ENCODE measurements at regions not wholly inside any gene's neighbourhood (a gene's known extent, or its start where the extent isn't known, plus 50 kb on each side); places are given as distances from the start of the nearest gene placed in this dataset.
"Not testable (repeated sequence)": the region's sequence is repeated elsewhere in the genome, so short reads cannot be mapped to it uniquely, and the experiment has no call there.

GRCh38 chr11:33527738-33528137 is 172.9 kb downstream of the C11orf91 start:
- DNase-seq (ENCODE audit: low read depth): not testable (repeated sequence)

DNA sequence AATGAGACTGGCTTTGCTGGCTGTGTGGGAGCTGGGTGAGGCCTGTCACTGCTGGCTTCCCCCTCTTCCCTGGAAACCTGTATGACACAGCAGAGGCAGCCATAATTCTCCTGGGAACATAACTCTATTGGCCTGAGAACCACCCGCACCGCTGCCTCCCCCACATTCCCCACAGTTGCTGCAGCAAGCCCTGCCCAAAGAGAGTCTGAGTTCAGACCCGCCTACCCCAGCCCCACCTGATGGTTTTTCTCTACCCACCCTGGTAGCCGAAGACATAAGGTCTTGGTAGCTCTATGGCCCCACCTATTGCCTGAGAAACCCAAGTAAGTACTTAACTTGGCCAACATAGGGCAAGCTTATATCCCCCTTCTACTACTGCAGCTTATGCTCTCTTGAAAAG is 174.8 kb downstream of the C11orf91 start:
- no peak for DNase-seq (ENCODE audit: low read depth)

- no peak for DNase-seq (ENCODE audit: low read depth)
These were observed 179.2 kb downstream of the C11orf91 start for GRCh38 chr11:33521384-33521783.

- no peak for DNase-seq (ENCODE audit: low read depth)
These were observed 180.5 kb downstream of the C11orf91 start for GRCh38 chr11:33520112-33520511.

DNA sequence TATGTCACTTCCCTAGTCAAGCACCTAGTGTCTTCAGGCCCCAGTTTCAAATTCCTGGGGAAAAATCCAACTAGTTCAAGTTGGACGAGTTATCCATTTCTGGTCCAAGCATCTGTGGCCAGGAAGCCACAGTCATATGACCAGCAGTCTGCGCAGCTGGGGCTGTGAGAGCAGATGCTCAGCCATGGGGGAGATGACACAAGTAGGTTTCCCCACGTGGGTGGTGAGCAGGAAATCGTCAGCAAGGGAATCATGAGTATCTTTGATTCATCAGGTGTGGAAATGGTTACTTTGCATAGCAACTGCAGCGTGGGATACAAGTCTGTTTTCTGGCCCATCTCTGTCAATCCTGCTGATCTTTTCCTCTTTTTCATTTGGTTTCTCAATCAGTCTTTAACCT is 185.3 kb downstream of the C11orf91 start:
- DNase-seq (ENCODE audit: low read depth): no peak

DNA sequence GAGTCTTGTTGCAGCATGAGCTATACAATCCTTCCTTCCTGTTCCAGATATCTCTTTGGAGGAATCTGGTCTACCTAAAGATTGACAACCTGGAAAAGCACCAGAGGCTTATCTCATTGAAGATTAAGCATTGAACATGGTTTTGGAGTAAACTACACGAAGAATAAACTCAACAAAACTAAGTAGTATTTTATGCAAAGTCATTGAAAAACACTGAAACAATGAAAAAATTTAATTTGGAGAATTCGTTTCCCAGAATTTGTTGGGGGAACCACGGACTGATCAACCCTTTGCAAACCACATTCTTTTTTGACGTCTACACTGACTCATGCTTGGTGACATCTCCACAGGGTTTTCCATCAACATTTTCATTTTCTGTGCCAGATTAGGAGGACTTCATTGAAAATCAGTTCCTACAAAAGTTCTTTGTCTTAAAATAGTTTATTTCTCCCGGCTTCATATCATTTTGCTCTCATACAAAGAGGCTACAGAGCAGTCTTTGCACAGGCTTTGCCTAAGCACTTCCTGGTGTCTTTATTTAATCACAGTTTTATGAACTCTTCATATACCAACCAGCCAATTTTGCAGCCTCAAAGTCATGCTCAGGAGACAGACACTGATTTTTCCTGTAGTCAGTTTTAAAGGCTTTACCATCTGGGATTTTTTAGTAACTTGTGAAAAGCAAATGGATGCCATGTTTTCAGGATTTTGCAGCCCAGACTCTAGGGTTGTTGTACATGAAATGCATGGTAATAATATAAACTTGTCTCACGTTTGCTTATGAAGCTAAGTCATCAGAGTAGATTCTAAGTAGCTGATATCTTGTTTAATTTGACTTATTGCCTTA is 186.3 kb downstream of the C11orf91 start:
- DNase-seq (ENCODE audit: low read depth): no peak

DNA sequence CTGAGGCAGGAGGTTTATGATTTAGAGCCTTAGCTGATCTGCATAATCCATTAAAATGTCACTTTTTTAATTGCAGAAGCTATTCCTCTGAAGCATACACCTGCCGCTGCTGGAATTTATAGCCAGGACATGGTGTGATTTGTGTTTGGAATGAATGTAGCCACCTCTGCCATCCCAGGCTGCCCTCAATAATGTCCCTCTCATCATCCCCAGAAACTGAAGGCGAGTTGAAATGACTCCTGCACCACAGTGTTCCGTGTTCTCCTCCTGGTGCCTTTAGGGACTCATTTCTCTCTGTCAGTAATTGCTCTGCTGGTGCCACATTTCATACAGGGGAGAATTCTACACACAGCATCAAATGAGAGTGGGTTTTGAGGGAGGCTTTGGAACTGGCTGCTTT is 191.0 kb downstream of the C11orf91 start:
- no peak for DNase-seq (ENCODE audit: low read depth)

GRCh38 chr11:33507967-33508366 is 192.7 kb downstream of the C11orf91 start:
- no peak for DNase-seq (ENCODE audit: low read depth)

DNA sequence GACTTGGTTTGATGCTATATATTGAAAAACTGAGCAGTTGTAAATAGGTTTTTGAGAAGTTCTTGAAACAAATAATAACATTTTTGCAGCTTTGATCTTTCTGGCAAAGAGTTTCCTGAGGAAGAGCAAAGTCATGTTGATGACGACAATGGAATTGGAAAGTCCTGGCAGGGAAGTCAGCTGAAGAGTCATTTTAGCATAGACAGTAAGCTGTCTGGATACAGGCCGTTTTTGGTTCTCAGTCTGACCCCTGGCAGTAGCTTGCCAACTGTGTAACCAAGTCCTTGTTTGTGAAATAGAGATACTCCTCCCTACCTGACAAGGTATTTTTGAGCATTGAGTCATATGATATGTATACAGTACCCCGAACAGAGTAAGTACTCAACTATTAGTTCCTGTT is 193.3 kb downstream of the C11orf91 start:
- DNase-seq (ENCODE audit: low read depth): no peak

DNA sequence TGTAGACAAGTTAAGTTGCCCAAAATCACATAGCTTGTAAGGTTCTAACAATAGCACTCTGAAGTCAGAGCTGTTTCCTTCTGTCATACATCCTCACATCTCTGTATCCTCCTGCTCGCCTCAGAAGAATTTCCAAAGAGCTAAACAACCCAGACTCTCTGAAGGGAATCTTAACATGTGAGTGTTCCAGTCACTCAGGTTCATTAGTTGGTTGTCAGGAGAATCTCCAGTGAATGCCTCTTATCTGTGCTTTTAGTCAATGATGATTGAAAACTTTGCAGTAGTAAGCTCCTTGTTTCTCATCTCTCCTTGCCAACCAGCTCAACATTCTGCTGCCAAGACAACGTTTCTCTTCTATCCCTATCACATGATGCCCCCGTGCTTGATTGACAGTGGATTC is 195.5 kb downstream of the C11orf91 start:
- DNase-seq (ENCODE audit: low read depth): no peak

DNA sequence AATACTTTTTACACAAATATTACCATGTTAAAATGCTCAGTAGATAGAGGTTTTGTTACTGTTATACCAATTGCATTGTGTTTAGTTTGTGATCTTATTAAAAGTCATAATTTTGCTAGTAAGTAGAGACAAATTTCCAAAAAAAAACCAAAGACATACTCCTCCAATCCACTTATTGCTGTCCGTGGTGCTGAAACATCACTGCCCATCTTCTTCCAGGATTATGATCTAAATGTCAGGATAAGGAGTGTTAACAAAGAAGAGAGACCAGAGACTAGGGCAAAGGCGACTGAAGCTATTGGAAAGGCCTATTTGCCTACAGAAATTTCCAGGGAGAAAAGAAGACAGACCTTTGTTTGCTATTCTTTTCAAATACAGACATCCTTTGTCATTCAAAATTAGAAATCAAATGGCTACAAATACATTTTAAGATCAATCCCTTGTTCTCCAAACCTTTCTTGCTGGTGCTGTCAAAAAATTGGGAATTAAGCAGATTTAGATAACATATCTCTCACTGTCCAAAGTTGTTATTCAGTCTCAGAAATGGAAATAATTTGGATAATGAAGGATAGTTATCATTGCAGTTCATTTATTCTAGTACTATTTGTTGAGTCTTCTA is 199.7 kb downstream of the C11orf91 start:
- no peak for DNase-seq (ENCODE audit: low read depth)

GRCh38 chr11:33500332-33500731 is 200.3 kb downstream of the C11orf91 start:
- DNase-seq (ENCODE audit: low read depth): no peak

DNA sequence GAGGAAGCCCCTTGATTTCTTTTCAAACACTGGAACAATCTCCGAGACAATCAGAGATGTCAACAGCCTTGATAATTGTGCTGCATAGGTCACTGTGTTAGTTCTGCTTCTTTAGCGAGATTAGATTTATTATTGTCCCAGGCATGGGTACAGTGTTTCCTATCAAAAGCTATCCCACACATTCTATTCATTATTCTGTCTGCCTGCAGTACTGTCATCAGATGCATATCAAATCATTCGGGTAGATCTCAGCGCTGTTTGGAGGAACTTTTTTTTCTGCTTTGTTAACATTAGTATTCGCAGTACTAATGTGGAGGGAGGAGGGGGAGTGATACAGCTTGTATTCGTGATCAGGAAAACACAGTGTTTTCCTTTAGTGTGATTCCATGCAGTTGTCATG is 208.0 kb downstream of the C11orf91 start:
- no peak for DNase-seq (ENCODE audit: low read depth)

DNA sequence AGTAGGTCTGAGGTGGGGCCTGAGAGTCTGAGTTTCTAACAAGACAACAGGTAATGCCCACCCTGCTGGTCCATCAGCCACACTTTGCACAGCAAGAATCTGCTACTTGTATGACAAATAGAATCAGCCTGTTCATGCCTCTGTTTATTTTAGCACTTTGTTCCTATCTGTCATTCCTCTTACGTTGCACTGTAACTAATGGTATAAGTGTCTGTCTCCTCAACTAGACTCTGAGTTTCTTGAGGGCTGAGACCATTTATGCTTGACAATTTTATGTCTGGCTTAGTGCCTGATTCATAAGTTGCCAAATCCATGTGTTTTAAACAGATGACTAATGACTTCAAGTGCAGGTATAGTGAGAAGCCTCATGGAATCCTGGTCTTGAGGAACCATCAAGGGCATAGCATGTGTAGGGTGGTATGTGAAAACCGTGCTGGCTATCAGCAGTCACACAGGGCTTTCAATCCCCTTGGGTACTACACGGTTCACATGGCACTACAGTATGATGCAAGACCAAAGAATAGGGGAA is 209.7 kb downstream of the C11orf91 start:
- DNase-seq (ENCODE audit: low read depth): no peak

DNA sequence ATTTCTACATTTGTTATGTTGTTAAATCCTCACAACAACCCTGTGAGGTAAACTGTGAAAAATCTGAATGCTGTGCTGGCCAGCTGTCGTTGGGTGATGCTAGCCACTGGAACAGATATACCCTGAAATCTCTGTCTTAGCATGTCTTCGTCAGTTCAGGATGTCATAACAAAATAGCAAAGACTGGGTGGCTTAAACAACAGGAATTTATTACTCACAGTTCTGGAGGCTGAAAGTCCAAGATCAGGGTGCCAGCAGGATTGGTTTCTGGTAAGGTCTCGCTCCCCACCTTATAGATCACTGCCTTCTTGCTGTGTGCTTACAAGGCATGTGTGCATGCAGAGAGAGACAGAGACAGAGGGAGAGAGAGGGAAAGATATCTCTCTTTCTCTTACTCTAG is 211.7 kb downstream of the C11orf91 start:
- no peak for DNase-seq (ENCODE audit: low read depth)

- DNase-seq (ENCODE audit: low read depth): no peak
These were observed 220.0 kb downstream of the C11orf91 start for GRCh38 chr11:33480626-33481025.

DNA sequence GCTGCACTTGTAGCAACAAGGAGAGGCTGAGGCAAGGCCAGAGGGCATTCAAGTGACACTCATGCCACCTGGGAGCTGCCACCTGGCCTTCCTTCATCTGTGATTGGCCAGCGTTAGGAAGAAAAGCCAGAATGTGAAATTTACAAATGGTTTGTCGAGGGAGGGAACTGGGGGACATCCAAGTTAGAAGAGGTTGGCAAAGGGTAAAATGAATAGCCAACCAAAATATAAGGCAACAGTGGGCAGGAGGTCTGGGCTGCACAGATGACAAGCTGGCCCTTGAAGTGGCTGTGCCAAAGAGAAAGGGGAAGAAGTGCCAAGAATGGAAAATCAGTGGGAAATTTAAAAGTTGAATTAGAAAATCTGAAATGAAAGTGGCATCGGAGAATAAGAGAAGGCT is 221.4 kb downstream of the C11orf91 start:
- DNase-seq (ENCODE audit: low read depth): no peak

- DNase-seq (ENCODE audit: low read depth): no peak
These were observed 221.0 kb downstream of the HIPK3 start for GRCh38 chr11:33478111-33478573.

- DNase-seq (ENCODE audit: low read depth): no peak
These were observed 219.9 kb downstream of the HIPK3 start for GRCh38 chr11:33476945-33477606.

DNA sequence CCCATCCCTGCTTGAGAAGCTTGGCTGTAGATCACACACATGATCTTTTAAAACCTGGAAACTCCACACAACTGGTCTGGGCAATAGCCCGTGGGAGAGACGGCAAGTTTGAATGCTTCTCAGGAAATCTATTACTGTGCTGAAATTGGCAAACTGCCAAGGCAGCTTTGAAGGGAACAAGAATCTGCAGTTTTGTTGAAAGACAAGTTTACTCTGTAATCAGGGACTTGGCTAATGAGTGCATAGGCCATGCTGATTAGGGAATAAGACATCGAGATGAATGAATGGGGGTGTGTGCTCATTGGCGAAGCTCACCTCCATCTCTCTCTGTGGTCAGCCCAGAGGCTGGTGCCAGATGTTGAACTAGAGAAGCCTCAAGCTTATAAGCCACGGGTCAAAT is 218.8 kb downstream of the HIPK3 start:
- DNase-seq (ENCODE audit: low read depth): no peak

GRCh38 chr11:33474866-33475265 is 217.7 kb downstream of the HIPK3 start:
- DNase-seq (ENCODE audit: low read depth): no peak

DNA sequence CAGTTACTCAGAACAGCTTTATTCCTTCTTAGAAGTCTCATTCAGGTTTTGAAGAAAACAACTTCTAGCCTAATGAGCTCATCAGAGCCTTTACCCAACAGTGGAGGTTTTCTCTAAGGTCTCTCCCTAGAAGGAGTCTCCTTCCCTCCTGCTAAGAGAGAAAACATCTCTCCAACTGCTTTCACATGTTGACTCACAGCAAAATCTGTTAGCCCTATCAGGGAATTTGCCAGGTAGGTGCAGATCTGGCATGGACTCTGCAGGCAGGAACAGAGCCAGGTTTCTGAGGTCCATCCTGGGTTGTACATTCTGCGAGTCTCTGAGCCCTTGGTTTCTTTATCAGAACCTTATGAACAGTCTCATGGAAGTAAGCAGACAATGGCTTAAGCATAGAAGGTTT is 214.4 kb downstream of the HIPK3 start:
- no peak for DNase-seq (ENCODE audit: low read depth)

- DNase-seq (ENCODE audit: low read depth): no peak
These were observed 210.8 kb downstream of the HIPK3 start for GRCh38 chr11:33467966-33468365.
